ENCODE measurements at regions not wholly inside any gene's neighbourhood (a gene's known extent, or its start where the extent isn't known, plus 50 kb on each side); places are given as distances from the start of the nearest gene placed in this dataset.

GRCh38 chr13:65914716-65915115, 1315.4 kb downstream of the PCDH9 start:
- no peak for TF ChIP-seq EZH2 (IDR thresholded peaks at IDR 0.05; ENCODE audit: insufficient read depth, low read length)
- TF ChIP-seq CTCF (IDR thresholded peaks at IDR 0.05; ENCODE audit: insufficient read depth, low read depth, low read length), result no peak

Measured in astrocyte (in vitro differentiated cells and primary cell).